HG03064 (cell line): ENCODE measurements at regions not wholly inside any gene's neighbourhood (a gene's known extent, or its start where the extent isn't known, plus 50 kb on each side); places are given as distances from the start of the nearest gene placed in this dataset.
"Not testable (repeated sequence)": the region's sequence is repeated elsewhere in the genome, so short reads cannot be mapped to it uniquely, and the experiment has no call there.

Experiments
- ATAC-seq: cut with Tn5 transposase; IDR thresholded peaks from one replicate; pipeline ENCODE4 v1.9.1; 2021; ENCODE audit warnings: low read depth; ENCODE audit not compliant: unreplicated experiment

- no peak for ATAC-seq
These were observed 163.4 kb upstream of the ETV3 start for GRCh38 chr1:157301477-157302198.

GRCh38 chr1:157294387-157295145 is 156.4 kb upstream of the ETV3 start:
- not testable (repeated sequence) for ATAC-seq

GRCh38 chr1:157292809-157293564 is 154.8 kb upstream of the ETV3 start:
- ATAC-seq, result no peak

- ATAC-seq, result no peak
These were observed 154.1 kb upstream of the ETV3 start for GRCh38 chr1:157292302-157292701.

GRCh38 chr1:157291083-157291482 is 152.9 kb upstream of the ETV3 start:
- ATAC-seq, result no peak

- no peak for ATAC-seq
These were observed 151.4 kb upstream of the ETV3 start for GRCh38 chr1:157289424-157290105.

GRCh38 chr1:157288996-157289395 is 150.8 kb upstream of the ETV3 start:
- ATAC-seq, result no peak

- ATAC-seq, result no peak
These were observed 150.3 kb upstream of the ETV3 start for GRCh38 chr1:157288492-157288891.

GRCh38 chr1:157288006-157288405 is 149.8 kb upstream of the ETV3 start:
- ATAC-seq, result no peak

GRCh38 chr1:157287462-157287861 is 149.3 kb upstream of the ETV3 start:
- ATAC-seq, result no peak

- no peak for ATAC-seq
These were observed 148.6 kb upstream of the ETV3 start for GRCh38 chr1:157286646-157287420.

GRCh38 chr1:157286096-157286495 is 147.9 kb upstream of the ETV3 start:
- no peak for ATAC-seq

GRCh38 chr1:157284451-157284850 is 146.3 kb upstream of the ETV3 start:
- no peak for ATAC-seq

GRCh38 chr1:157279802-157280140 is 141.6 kb upstream of the ETV3 start:
- no peak for ATAC-seq

- no peak for ATAC-seq
These were observed 141.1 kb upstream of the ETV3 start for GRCh38 chr1:157279138-157279801.

- no peak for ATAC-seq
These were observed 140.4 kb upstream of the ETV3 start for GRCh38 chr1:157278383-157279137.

- no peak for ATAC-seq
These were observed 139.7 kb upstream of the ETV3 start for GRCh38 chr1:157277913-157278312.

- ATAC-seq, result no peak
These were observed 139.1 kb upstream of the ETV3 start for GRCh38 chr1:157277281-157277680.
